Right lobe of liver (tissue), 4 donors: ENCODE measurements at regions not wholly inside any gene's neighbourhood (a gene's known extent, or its start where the extent isn't known, plus 50 kb on each side); places are given as distances from the start of the nearest gene placed in this dataset.

Experiments used
- POLR2A ChIP-seq: fragments of 450-650 bp; IDR thresholded peaks from one replicate; pipeline ENCODE4 v1.6.1; 2017; ENCODE audit warnings: antibody characterized with exemption, mild to moderate bottlenecking
- TF ChIP-seq, protein P1 (sequence below), 4 donors: fragments of 200-600 bp in 3 of 4; fragments of 450-650 bp in 1 of 4; IDR thresholded peaks; one replicate each; pipeline versions ENCODE4 v1.5.1 to v1.8.0; 2016 to 2022; ENCODE audit warnings: antibody characterized with exemption in 4 of 4, mild to moderate bottlenecking in 2 of 4
- donor health status: DM: no; HTN: no; CAD: no.
- donor health status: DM: no; HTN: no; CAD: no.
- donor health status: DM: no; HTN: yes; CAD: no.

DNA sequence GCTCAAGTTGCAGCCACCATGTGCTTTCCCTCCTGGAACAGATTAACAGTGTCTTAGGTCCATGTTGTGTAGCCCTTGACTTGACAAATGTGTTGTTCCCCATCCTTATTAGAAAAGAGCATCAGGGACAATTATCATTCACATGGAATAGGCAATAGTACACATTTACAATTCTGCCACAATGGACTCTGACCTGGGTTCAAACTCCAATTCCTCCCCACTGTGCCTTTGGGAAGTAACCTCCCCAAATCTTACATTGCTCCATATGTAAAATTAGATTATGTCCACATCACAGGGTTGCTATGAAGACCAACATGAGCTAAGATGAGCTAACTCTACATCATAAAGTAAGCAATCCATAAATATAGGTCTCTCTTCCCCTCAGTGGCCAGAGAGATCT lies 193.8 kb downstream of the NRP2 start:
- TF ChIP-seq, protein P1, sequence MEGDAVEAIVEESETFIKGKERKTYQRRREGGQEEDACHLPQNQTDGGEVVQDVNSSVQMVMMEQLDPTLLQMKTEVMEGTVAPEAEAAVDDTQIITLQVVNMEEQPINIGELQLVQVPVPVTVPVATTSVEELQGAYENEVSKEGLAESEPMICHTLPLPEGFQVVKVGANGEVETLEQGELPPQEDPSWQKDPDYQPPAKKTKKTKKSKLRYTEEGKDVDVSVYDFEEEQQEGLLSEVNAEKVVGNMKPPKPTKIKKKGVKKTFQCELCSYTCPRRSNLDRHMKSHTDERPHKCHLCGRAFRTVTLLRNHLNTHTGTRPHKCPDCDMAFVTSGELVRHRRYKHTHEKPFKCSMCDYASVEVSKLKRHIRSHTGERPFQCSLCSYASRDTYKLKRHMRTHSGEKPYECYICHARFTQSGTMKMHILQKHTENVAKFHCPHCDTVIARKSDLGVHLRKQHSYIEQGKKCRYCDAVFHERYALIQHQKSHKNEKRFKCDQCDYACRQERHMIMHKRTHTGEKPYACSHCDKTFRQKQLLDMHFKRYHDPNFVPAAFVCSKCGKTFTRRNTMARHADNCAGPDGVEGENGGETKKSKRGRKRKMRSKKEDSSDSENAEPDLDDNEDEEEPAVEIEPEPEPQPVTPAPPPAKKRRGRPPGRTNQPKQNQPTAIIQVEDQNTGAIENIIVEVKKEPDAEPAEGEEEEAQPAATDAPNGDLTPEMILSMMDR (IDR thresholded peaks at IDR 0.05) = no peak
- TF ChIP-seq POLR2A = no peak
